Fibroblast of mammary gland (primary cell): ENCODE measurements at regions not wholly inside any gene's neighbourhood (a gene's known extent, or its start where the extent isn't known, plus 50 kb on each side); places are given as distances from the start of the nearest gene placed in this dataset.

Experiments used
- DNase-seq: peaks from one replicate; pipeline ENCODE4 v3.0.0-alpha.2; 2010; ENCODE audit warnings: low read depth
- H3K4me3 ChIP-seq: 2 replicates; pipeline ENCODE4 v1.5.1; 2011; ENCODE audit warnings: low read depth, mild to moderate bottlenecking, low read length, moderate library complexity; ENCODE audit not compliant: control insufficient read depth
- CTCF ChIP-seq: conservative IDR thresholded peaks from 2 replicates; pipeline ENCODE4 v1.5.1; 2011; ENCODE audit warnings: low read depth, low read length, inconsistent platforms; ENCODE audit not compliant: control insufficient read depth, insufficient read depth

DNA sequence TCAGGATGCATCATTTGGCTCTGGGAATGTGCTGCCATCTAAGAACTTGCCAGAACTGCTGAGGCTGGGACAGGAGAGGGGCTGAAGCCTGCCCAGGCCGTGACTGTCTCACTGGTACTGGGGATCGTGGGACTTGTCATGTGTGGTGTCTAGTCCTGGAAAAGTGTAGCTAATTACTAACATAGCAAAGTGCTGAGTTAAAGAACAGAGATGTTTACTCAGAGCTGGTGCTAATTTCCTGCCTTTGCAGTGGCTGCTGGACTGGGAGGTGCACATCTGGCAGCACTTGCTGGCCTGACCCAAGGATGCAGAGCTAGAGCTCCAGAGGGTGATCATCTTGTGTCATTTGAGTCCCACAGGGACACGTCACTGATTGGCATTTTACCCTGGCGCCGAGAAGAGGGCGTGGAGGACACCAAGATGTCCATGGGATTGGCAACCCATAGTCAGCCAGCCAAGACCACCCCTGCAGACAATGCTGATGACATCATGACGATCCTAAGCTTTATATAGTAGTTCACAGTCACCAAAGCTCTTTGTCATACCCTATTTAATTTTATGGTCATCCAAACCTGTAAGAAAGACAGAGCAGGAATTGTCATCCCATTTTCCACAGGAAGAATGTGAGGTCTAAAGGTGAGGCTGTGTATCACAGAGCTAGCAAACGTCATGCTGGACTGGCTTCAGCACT, 110.1 kb upstream of the SLC44A3 start:
- no peak for TF ChIP-seq CTCF
- peak; percentile 60 for DNase-seq
- no peak overlapping the region for H3K4me3 ChIP-seq

GRCh38 chr1:94708811-94709210, 111.3 kb upstream of the SLC44A3 start:
- no peak overlapping the region for H3K4me3 ChIP-seq
- no peak for DNase-seq
- TF ChIP-seq CTCF: no peak

DNA sequence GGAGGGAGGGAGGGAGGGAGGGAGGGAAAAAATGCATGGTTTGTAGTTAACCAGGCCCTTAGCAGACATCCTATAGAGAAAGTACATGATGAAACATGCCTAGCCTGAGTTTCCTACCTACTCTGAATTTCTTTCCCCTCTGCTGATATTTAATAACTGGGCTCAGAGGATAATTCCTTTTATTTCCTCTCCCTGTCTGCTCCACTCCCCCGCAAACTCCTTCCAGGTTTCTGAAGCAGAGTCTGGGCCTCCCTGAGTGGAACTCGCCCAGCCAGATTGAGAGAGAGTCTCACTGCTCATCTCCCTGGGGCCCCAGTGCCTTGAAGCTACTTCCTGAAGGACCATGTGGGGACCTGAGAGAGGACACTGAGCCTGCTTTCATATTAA, 111.9 kb upstream of the SLC44A3 start:
- DNase-seq: no peak
- no peak overlapping the region for H3K4me3 ChIP-seq
- TF ChIP-seq CTCF: no peak

GRCh38 chr1:94707321-94708298, 112.5 kb upstream of the SLC44A3 start:
- peak; percentile 89 for DNase-seq
- TF ChIP-seq CTCF: no peak
- no peak overlapping the region for H3K4me3 ChIP-seq

DNA sequence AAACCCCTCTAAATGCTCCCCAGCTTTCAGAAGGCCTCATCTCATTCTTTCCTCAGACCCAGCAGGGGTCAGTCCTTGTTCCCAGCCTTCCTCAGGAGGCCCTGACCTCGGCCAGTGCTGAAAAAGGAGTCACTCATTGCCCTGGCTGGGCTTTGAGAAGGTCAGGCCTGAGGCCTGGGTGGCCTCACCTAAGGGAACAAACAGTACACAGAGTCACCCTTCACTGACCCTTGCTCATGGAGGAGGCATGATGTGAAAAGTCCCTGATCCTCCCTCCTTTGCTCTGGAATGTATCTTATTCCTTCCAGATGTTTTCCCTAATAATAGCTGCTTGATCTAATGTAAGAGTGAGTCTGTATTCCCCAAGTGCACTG, 117.7 kb upstream of the SLC44A3 start:
- TF ChIP-seq CTCF: no peak
- DNase-seq: peak; percentile 96
- no peak overlapping the region for H3K4me3 ChIP-seq

DNA sequence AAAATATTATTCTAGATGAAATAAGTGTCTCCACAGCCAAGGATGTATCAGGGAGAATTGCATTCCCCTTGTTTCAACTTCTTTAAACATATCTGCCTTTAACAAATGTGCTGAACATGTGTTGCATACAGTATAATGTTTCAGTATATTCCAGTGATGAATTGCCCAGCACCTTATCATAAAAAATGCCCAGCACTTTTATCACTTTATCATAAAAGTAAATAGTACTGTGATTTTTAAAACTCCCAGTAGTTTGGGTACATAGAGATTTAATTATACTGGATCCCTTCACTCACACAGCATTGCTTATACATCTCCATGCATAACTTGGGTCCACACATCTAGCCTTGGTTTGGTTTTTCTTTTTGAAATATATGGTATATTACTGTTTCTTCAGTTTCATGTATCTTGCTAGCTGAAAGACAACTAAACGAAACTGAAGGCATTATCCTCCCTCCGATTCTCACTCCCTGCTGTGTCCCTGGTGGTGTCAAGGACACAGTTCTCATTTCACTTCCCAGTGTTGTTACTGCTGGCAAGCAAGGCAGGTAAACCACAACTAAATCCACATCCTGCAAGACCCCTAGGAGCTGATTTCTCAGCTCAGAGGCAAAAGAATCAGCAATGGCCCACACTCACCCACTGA, 118.2 kb upstream of the SLC44A3 start:
- no peak for TF ChIP-seq CTCF
- no peak overlapping the region for H3K4me3 ChIP-seq
- no peak for DNase-seq
